ENCODE measurements at regions not wholly inside any gene's neighbourhood (a gene's known extent, or its start where the extent isn't known, plus 50 kb on each side); places are given as distances from the start of the nearest gene placed in this dataset.

DNA sequence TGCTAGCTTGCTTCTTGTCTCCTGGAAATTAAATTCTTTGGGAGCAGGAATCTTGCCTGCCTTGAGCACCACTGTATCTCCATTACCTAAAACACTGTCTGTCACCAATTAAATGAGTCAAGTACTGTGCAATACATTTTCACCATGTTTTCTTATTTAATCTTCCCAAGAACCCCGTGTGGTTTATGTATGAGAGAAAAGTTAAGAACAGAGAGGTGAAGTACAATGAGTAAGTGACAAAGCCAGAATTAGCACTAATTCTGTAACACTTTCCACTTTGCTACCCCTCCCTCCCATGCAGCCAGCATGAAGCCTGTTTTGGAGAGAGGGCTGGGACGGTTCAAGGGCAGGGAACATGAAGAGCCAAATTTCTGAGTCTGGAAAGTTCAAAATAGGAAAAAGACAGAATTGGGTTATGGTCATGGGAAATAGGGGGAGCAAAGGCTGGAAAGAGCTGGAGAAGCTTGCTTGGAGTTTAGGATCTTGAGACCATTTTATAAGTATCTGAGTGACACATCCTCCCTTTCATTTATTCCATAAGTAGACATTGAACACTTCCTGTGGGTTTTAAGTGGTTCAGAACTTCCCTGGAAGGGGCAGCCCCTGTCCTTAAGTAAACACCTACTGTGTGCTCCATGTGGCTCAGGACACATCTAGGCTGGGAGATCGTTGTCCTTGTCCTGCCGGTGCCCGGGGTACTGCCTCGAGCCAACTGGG, 60.5 kb upstream of the CHST1 start:
- TF ChIP-seq, protein P1, sequence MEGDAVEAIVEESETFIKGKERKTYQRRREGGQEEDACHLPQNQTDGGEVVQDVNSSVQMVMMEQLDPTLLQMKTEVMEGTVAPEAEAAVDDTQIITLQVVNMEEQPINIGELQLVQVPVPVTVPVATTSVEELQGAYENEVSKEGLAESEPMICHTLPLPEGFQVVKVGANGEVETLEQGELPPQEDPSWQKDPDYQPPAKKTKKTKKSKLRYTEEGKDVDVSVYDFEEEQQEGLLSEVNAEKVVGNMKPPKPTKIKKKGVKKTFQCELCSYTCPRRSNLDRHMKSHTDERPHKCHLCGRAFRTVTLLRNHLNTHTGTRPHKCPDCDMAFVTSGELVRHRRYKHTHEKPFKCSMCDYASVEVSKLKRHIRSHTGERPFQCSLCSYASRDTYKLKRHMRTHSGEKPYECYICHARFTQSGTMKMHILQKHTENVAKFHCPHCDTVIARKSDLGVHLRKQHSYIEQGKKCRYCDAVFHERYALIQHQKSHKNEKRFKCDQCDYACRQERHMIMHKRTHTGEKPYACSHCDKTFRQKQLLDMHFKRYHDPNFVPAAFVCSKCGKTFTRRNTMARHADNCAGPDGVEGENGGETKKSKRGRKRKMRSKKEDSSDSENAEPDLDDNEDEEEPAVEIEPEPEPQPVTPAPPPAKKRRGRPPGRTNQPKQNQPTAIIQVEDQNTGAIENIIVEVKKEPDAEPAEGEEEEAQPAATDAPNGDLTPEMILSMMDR (IDR thresholded peaks at IDR 0.05) = no peak
- TF ChIP-seq EZH2 (IDR thresholded peaks at IDR 0.05) (no peak), EZH2phosphoT487 (IDR thresholded peaks at IDR 0.05) (no peak)
